BJ (cell line): ENCODE measurements at regions not wholly inside any gene's neighbourhood (a gene's known extent, or its start where the extent isn't known, plus 50 kb on each side); places are given as distances from the start of the nearest gene placed in this dataset.

Experiments
- CTCF ChIA-PET: fragments of 350-600 bp; formaldehyde crosslinking; extraction: SDS; loops from one replicate; lab custom pipeline; 2021; ENCODE audit warnings: antibody characterized with exemption, inconsistent platforms; lab: Yijun Ruan, JAX
- POLR2A ChIA-PET: fragments of 300-600 bp; sonication (Branson Sonifier 250); formaldehyde crosslinking; extraction: SDS; loops from one replicate; lab custom pipeline; 2021; ENCODE audit warnings: antibody characterized with exemption; lab: Charles Lee
- DNase-seq: peaks from one replicate; pipeline ENCODE4 v3.0.0-alpha.2; 2011; ENCODE audit warnings: low read depth
- H3K27me3 ChIP-seq: 2 replicates; pipeline ENCODE4 v1.6.0; 2011; ENCODE audit warnings: low read length; ENCODE audit not compliant: control insufficient read depth, insufficient read depth
- H3K36me3 ChIP-seq: 2 replicates; pipeline ENCODE4 v1.5.1; 2011; ENCODE audit warnings: low read length; ENCODE audit not compliant: control insufficient read depth, insufficient read depth
- H3K4me3 ChIP-seq: 2 replicates; pipeline ENCODE4 v1.5.1; 2011; ENCODE audit warnings: low read depth, mild to moderate bottlenecking, control low read depth, low read length
- CTCF ChIP-seq: IDR thresholded peaks from 2 replicates; pipeline ENCODE4 v1.5.1; 2011; ENCODE audit warnings: low read depth, mild to moderate bottlenecking, control low read depth, inconsistent platforms, low read length, moderate library complexity; ENCODE audit not compliant: insufficient read depth

GRCh38 chr12:114986849-114987248, 302.9 kb upstream of the TBX3 start:
- no peak for DNase-seq
- ChIA-PET CTCF (no interaction called here), POLR2A (no interaction called here)
- Histone ChIP-seq H3K36me3 (no peaks in the 10 kb centered on the region), H3K4me3 (no peak overlapping the region), H3K27me3 (no peaks in the 10 kb centered on the region)
- no peak for TF ChIP-seq CTCF

GRCh38 chr12:114986178-114986714, 302.3 kb upstream of the TBX3 start:
- TF ChIP-seq CTCF: no peak
- CTCF ChIA-PET: no interaction called here
- POLR2A ChIA-PET: no interaction called here
- no peak for DNase-seq
- no peaks in the 10 kb centered on the region for H3K36me3 ChIP-seq
- no peak overlapping the region for H3K4me3 ChIP-seq
- H3K27me3 ChIP-seq: no peaks in the 10 kb centered on the region

GRCh38 chr12:114984634-114985061, 300.7 kb upstream of the TBX3 start:
- H3K27me3 ChIP-seq: no peaks in the 10 kb centered on the region
- ChIA-PET CTCF (interaction anchor here (1.4 kb wide), 1 partner anchor 21 kb away, joined by 5 read pairs; no protein-coding TSS in a partner anchor), POLR2A (no interaction called here)
- H3K4me3 ChIP-seq: no peak overlapping the region
- no peaks in the 10 kb centered on the region for H3K36me3 ChIP-seq
- TF ChIP-seq CTCF: no peak
- DNase-seq: no peak

- H3K27me3 ChIP-seq: no peaks in the 10 kb centered on the region
- no peak for DNase-seq
- POLR2A ChIA-PET: no interaction called here
- TF ChIP-seq CTCF: no peak
- CTCF ChIA-PET: no interaction called here
- H3K36me3 ChIP-seq: no peaks in the 10 kb centered on the region
- no peak overlapping the region for H3K4me3 ChIP-seq
Measured at GRCh38 chr12:114982760-114983159, 298.8 kb upstream of the TBX3 start.

GRCh38 chr12:114981036-114981435, 297.1 kb upstream of the TBX3 start:
- no peak for DNase-seq
- no peak for TF ChIP-seq CTCF
- Histone ChIP-seq H3K4me3 (no peak overlapping the region), H3K36me3 (no peaks in the 10 kb centered on the region), H3K27me3 (no peaks in the 10 kb centered on the region)
- POLR2A ChIA-PET: interaction anchor here (0.6 kb wide), 1 partner anchor 289 kb away, joined by 7 read pairs; no protein-coding TSS in a partner anchor
- CTCF ChIA-PET: interaction anchor here (0.5 to 1.2 kb wide), 4 partner anchors 10 to 790 kb away, joined by 3 to 4 read pairs (median 3); no protein-coding TSS in a partner anchor
